K562 (cell line): ENCODE measurements at regions not wholly inside any gene's neighbourhood (a gene's known extent, or its start where the extent isn't known, plus 50 kb on each side); places are given as distances from the start of the nearest gene placed in this dataset.

Source experiments
- ATAC-seq: fragments of 200-7000 bp; cut with Tn5 transposase; 3 replicates; pipeline ENCODE4 v1.9.1; 2020; ENCODE audit warnings: moderate library complexity
- BruUV-seq: library from RNA; stranded (reverse); fragments of 400-500 nt; replicated peaks from 2 replicates; lab custom pipeline; 2021; lab: Mats Ljungman, UMichigan
- CTCF ChIA-PET: fragments of 300-600 bp; formaldehyde crosslinking; extraction: SDS; loops from one replicate; lab custom pipeline; 2021; ENCODE audit warnings: low intra/inter-chr PET ratio; lab: Yijun Ruan, JAX
- POLR2A ChIA-PET: fragments of 300-600, 350-650 bp; sonication (Branson Sonifier 250); formaldehyde crosslinking; extraction: SDS; loops from one replicate; lab custom pipeline; 2021; ENCODE audit warnings: antibody characterized with exemption, inconsistent platforms; lab: Yijun Ruan, JAX
- DNase-seq, 4 experiments: peaks; one replicate each; pipeline versions ENCODE4 v3.0.0 to v3.0.0-alpha.2; 2011 to 2018; ENCODE audit warnings: low spot score in 3 of 4, mixed read lengths in 3 of 4; ENCODE audit errors: extremely low read depth in 1 of 4
- FAIRE-seq: peaks from 2 replicates; lab custom pipeline; 2011; peaks lifted over from hg19 to GRCh38; lab: Jason Lieb, UNC
- H2AFZ ChIP-seq: 2 replicates; pipeline ENCODE4 v1.6.0; 2011; ENCODE audit warnings: low read depth, low read length, control low read depth, inconsistent platforms
- H3K27ac ChIP-seq: fragments of 200-600 bp; 3 replicates; pipeline ENCODE4 v1.8.0; 2011; ENCODE audit warnings: low read depth, mild to moderate bottlenecking, control low read depth, inconsistent platforms, low read length, moderate library complexity, mixed read lengths; ENCODE audit errors: extremely low read depth
- H3K27me3 ChIP-seq, 2 experiments: fragments of 300-600 bp in 1 of 2; 2 replicates in 1 of 2; 3 replicates in 1 of 2; pipeline versions ENCODE4 v1.6.0 to v1.8.0; 2011; ENCODE audit warnings: inconsistent platforms in 2 of 2, low read length in 2 of 2, mild to moderate bottlenecking in 1 of 2, mixed read lengths in 1 of 2, moderate library complexity in 1 of 2; ENCODE audit not compliant: control insufficient read depth in 2 of 2, insufficient read depth in 2 of 2
- H3K36me3 ChIP-seq: fragments of 300-600 bp; 3 replicates; pipeline ENCODE4 v1.8.0; 2011; ENCODE audit warnings: mild to moderate bottlenecking, low read length, inconsistent platforms; ENCODE audit not compliant: control insufficient read depth, insufficient read depth
- H3K4me1 ChIP-seq, 2 experiments: fragments of 200-600 bp in 1 of 2; replicated peaks in 1 of 2; 2 replicates in 1 of 2; 3 replicates in 1 of 2; pipeline versions ENCODE4 v1.5.1 to v1.8.0; 2011; ENCODE audit warnings: inconsistent platforms in 2 of 2, low read length in 2 of 2, mild to moderate bottlenecking in 1 of 2, mixed read lengths in 1 of 2, moderate library complexity in 1 of 2; ENCODE audit not compliant: control insufficient read depth in 2 of 2, insufficient read depth in 2 of 2
- H3K4me2 ChIP-seq: 2 replicates; pipeline ENCODE4 v1.6.1; 2011; ENCODE audit warnings: low read length, control low read depth, inconsistent platforms, mixed read lengths; ENCODE audit not compliant: insufficient read depth
- H3K4me3 ChIP-seq: fragments of 200-600 bp; sonication (generic), shearing (Covaris generic); 2 replicates; pipeline ENCODE4 v1.5.1; 2016; ENCODE audit warnings: control low read depth, inconsistent platforms
- H3K79me2 ChIP-seq: fragments of 200-600 bp; 3 replicates; pipeline ENCODE4 v1.8.0; 2011; ENCODE audit warnings: low read length, inconsistent platforms; ENCODE audit not compliant: control insufficient read depth, insufficient read depth
- H3K9ac ChIP-seq, 2 experiments: 2 replicates each; pipeline versions ENCODE4 v1.6.0 to v1.6.1; 2011; ENCODE audit warnings: low read depth in 2 of 2, low read length in 2 of 2, control low read depth in 1 of 2, inconsistent platforms in 1 of 2, mild to moderate bottlenecking in 1 of 2, mixed read lengths in 1 of 2; ENCODE audit not compliant: insufficient read depth in 1 of 2
- H3K9me1 ChIP-seq: one replicate; pipeline ENCODE4 v1.6.0; 2011; ENCODE audit warnings: inconsistent platforms, mild to moderate bottlenecking, low read length, moderate library complexity; ENCODE audit not compliant: control insufficient read depth, insufficient read depth
- H3K9me3 ChIP-seq: replicated peaks from 2 replicates; pipeline ENCODE4 v1.5.1; 2011; ENCODE audit warnings: low read depth, low read length, inconsistent platforms; ENCODE audit not compliant: control insufficient read depth, insufficient read depth
- H4K20me1 ChIP-seq: replicated peaks from 2 replicates; pipeline ENCODE4 v1.6.1; 2011; ENCODE audit warnings: low read length, inconsistent platforms, mixed read lengths; ENCODE audit not compliant: control insufficient read depth, insufficient read depth
- CBX1 ChIP-seq: sonication (generic); IDR thresholded peaks from 2 replicates; pipeline ENCODE4 v1.6.1; 2016; ENCODE audit warnings: antibody characterized with exemption, low read depth, mild to moderate bottlenecking
- CREB3L1 ChIP-seq: fragments of 450-650 bp; IDR thresholded peaks from 2 replicates; pipeline ENCODE4 v1.6.1; 2014; ENCODE audit warnings: low read depth, mild to moderate bottlenecking, moderate library complexity, borderline replicate concordance
- ESRRA ChIP-seq: fragments of 450-650 bp; IDR thresholded peaks from 2 replicates; pipeline ENCODE4 v1.6.1; 2014; ENCODE audit warnings: low read depth, mild to moderate bottlenecking, moderate library complexity, borderline replicate concordance
- ETV5 ChIP-seq: sonication (generic); formaldehyde crosslinking; IDR thresholded peaks from 2 replicates; pipeline ENCODE4 v1.4.0; 2020; ENCODE audit warnings: low read depth, mild to moderate bottlenecking, missing genetic modification reagents
- FOS ChIP-seq: IDR thresholded peaks from 3 replicates; pipeline ENCODE4 v1.6.1; 2011; ENCODE audit not compliant: insufficient read length; ENCODE audit errors: extremely low read depth
- KAT2B ChIP-seq: IDR thresholded peaks from one replicate; pipeline ENCODE4 v1.6.1; 2012; ENCODE audit warnings: low read depth, mild to moderate bottlenecking, control low read depth, inconsistent platforms, low read length, moderate library complexity
- NKRF ChIP-seq: fragments of 450-650 bp; IDR thresholded peaks from 2 replicates; pipeline ENCODE4 v1.6.1; 2016; ENCODE audit warnings: borderline replicate concordance
- NR3C1 ChIP-seq: sonication (generic); formaldehyde crosslinking; IDR thresholded peaks from 2 replicates; pipeline ENCODE4 v1.8.1; 2022; ENCODE audit warnings: missing genetic modification reagents
- PHF8 ChIP-seq: fragments of 200-600 bp; sonication (generic); IDR thresholded peaks from 2 replicates; pipeline ENCODE4 v1.6.1; 2012; ENCODE audit warnings: mixed run types, mild to moderate bottlenecking, inconsistent platforms, low read length, moderate library complexity, borderline replicate concordance
- ZBED1 ChIP-seq: IDR thresholded peaks from 2 replicates; pipeline ENCODE4 v1.6.1; 2014
- ZNF263 ChIP-seq: sonication (generic); formaldehyde crosslinking; IDR thresholded peaks from 2 replicates; pipeline ENCODE4 v1.8.0; 2022; ENCODE audit warnings: mild to moderate bottlenecking, missing genetic modification reagents, borderline replicate concordance
- ZZZ3 ChIP-seq: fragments of 450-650 bp; IDR thresholded peaks from 2 replicates; pipeline ENCODE4 v1.6.1; 2016; ENCODE audit warnings: antibody characterized with exemption, mild to moderate bottlenecking, moderate library complexity
- WGBS: fragments of 100-300 bp; shearing (Covaris generic); methylation state at CpG from one replicate; pipeline ENCODE4 v1.1.6; 2016; ENCODE audit warnings: low coverage, mixed read lengths; ENCODE audit not compliant: insufficient coverage; ENCODE audit errors: missing lambda C conversion rate; 5-methylcytosine and 5-hydroxymethylcytosine counted together
- in situ Hi-C: fragments of 300-500 bp; cut with MboI; formaldehyde crosslinking; loops from 4 replicates; pipeline ENCODE4 v1.15.0; 2018; ENCODE audit warnings: inconsistent platforms, mixed read lengths
- intact Hi-C: fragments of 100-400 bp; cut with micrococcal nuclease; formaldehyde crosslinking; loops from 2 replicates; pipeline ENCODE4 v1.14.2; 2022

GRCh38 chr6:71502168-71502567 lies 213.6 kb downstream of the OGFRL1 start:
- Histone ChIP-seq H3K9ac (no peak overlapping the region), H3K4me2 (no peak overlapping the region), H3K4me3 (no peak overlapping the region), H3K36me3 (no peaks in the 10 kb centered on the region), H3K79me2 (no peaks in the 10 kb centered on the region), H3K4me1 (no peaks in the 10 kb centered on the region), H3K9me3 (no peaks in the 10 kb centered on the region), H3K9me1 (no peaks in the 10 kb centered on the region), H2AFZ (no peak overlapping the region), H4K20me1 (no peaks in the 10 kb centered on the region), H3K27me3 (no peaks in the 10 kb centered on the region), H3K27ac (no peak overlapping the region)
- POLR2A ChIA-PET, result no interaction called here
- no peak for ATAC-seq
- in situ Hi-C loops, result no loop called here
- TF ChIP-seq ETV5 (CRISPR knock-in tag) (no peak), FOS (no peak), ZBED1 (no peak), ZZZ3 (no peak), ESRRA (no peak), KAT2B (no peak), CREB3L1 (no peak), PHF8 (no peak), ZNF263 (CRISPR knock-in tag) (no peak), NR3C1 (CRISPR knock-in tag) (no peak), NKRF (no peak), CBX1 (no peak)
- no peak for FAIRE-seq
- no TSS peak for BruUV-seq
- 0% methylated on average over 2 of the region's 2 CpGs for WGBS
- intact Hi-C loops, result no loop called here
- no peak for DNase-seq
- CTCF ChIA-PET, result no interaction called here
